GM23248 (cell line): ENCODE measurements at regions not wholly inside any gene's neighbourhood (a gene's known extent, or its start where the extent isn't known, plus 50 kb on each side); places are given as distances from the start of the nearest gene placed in this dataset.

Source experiments
- EZH2 ChIP-seq: fragments of 200-600 bp; sonication (generic); IDR thresholded peaks from 2 replicates; pipeline ENCODE4 v1.6.1; 2018; ENCODE audit warnings: antibody characterized with exemption, mild to moderate bottlenecking; ENCODE audit not compliant: insufficient read depth, poor library complexity, severe bottlenecking
- EZH2phosphoT487 ChIP-seq: fragments of 200-600 bp; sonication (generic); IDR thresholded peaks from 2 replicates; pipeline ENCODE4 v1.6.1; 2018; ENCODE audit warnings: antibody characterized with exemption, moderate library complexity, mild to moderate bottlenecking, low read depth; ENCODE audit not compliant: insufficient read depth

GRCh38 chr3:30098243-30098642 is 508.2 kb upstream of the TGFBR2 start:
- TF ChIP-seq EZH2phosphoT487, result no peak
- no peak for TF ChIP-seq EZH2
